ENCODE measurements at regions not wholly inside any gene's neighbourhood (a gene's known extent, or its start where the extent isn't known, plus 50 kb on each side); places are given as distances from the start of the nearest gene placed in this dataset.

- TF ChIP-seq, protein P1, sequence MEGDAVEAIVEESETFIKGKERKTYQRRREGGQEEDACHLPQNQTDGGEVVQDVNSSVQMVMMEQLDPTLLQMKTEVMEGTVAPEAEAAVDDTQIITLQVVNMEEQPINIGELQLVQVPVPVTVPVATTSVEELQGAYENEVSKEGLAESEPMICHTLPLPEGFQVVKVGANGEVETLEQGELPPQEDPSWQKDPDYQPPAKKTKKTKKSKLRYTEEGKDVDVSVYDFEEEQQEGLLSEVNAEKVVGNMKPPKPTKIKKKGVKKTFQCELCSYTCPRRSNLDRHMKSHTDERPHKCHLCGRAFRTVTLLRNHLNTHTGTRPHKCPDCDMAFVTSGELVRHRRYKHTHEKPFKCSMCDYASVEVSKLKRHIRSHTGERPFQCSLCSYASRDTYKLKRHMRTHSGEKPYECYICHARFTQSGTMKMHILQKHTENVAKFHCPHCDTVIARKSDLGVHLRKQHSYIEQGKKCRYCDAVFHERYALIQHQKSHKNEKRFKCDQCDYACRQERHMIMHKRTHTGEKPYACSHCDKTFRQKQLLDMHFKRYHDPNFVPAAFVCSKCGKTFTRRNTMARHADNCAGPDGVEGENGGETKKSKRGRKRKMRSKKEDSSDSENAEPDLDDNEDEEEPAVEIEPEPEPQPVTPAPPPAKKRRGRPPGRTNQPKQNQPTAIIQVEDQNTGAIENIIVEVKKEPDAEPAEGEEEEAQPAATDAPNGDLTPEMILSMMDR (IDR thresholded peaks at IDR 0.05; ENCODE audit: low read depth, low read length): no peak
- DNase-seq (ENCODE audit: extremely low read depth, low read depth): no peak
Observed at GRCh38 chr5:67997892-67998457, 217.6 kb upstream of the PIK3R1 start.

DNA sequence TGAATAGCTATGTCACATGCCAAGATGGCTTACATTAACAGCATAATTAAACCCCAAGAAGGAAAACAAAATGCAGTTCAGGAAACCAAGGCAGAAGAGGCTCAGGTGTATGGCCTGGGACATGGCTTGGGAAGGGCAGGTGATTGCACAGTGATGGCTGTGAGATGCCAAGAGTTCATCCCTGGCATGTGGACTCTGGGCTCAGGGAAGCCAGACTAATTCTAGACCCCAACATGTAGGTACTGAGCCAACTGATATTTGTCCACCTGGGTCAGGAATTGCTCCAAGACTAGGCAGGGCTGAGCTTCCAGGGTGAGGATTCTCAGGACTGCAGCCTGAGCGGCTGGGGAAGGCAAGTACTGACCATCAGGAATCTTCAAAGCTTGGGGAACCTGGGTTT lies 218.4 kb upstream of the PIK3R1 start:
- TF ChIP-seq, protein P1 (IDR thresholded peaks at IDR 0.05; ENCODE audit: low read depth, low read length): no peak
- DNase-seq (ENCODE audit: extremely low read depth, low read depth): no peak

DNA sequence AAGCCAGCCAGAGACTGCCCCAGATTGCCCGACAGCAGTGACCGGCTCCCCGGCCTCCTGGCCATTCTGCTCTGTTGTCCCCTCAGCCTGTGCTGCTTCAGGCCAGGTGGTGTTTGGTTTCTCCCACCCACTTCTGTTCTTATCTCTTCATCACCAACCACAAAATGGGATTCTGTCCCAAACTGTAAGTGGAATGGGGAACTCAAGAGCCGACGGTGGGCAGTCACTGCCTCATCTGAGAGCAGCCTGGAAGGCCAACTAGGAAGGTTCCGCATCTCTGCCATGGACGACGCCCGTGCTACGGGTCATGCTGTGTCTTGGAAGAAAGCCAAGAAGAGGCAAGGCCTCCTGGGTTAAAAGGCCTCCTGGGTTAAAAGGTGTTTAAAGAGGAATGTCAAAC lies 219.0 kb upstream of the PIK3R1 start:
- no peak for DNase-seq (ENCODE audit: extremely low read depth, low read depth)
- TF ChIP-seq, protein P1 (IDR thresholded peaks at IDR 0.05; ENCODE audit: low read depth, low read length): no peak

DNA sequence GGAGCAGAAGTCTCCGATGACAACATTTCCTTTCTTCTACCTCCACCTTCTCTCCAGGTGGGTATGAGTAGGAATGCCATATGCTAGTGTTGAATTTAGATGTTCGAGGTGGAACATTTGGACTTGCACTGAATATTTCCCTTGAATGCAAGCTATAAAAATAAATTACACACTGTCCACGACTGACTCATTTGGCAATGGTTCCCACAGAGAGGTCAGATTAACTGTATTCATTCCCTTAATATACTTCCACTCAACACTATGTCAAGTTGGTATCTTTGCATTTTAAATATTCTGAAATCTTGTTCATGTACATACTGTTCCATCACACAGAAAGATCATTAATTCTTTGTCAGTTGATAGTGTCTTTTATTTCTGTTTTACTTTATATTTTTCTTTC lies 222.6 kb upstream of the PIK3R1 start:
- DNase-seq (ENCODE audit: extremely low read depth, low read depth): no peak
- TF ChIP-seq, protein P1 (IDR thresholded peaks at IDR 0.05; ENCODE audit: low read depth, low read length): no peak

DNA sequence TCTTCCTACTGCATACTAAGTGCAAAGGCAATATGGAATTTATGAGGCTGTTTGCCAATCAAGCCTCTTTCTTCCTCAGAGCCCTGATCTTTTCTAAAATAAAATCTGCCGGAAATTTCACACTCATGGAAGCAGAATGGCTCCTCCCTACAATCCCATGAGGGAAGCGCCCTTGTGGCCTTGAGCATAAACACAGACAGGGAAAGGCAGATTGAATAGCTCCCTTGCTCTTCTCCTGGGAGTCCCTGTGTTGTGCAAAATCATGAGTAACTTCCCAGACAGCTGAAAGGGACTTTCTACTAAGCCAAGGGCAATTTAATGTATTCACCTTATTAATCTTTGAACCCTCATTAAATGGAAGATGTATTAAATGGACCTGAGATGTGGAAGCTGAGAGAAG lies 226.1 kb upstream of the PIK3R1 start:
- TF ChIP-seq, protein P1 (IDR thresholded peaks at IDR 0.05; ENCODE audit: low read depth, low read length): no peak
- no peak for DNase-seq (ENCODE audit: extremely low read depth, low read depth)

- TF ChIP-seq, protein P1 (IDR thresholded peaks at IDR 0.05; ENCODE audit: low read depth, low read length): no peak
Observed at GRCh38 chr5:67986761-67987160, 228.8 kb upstream of the PIK3R1 start.

DNA sequence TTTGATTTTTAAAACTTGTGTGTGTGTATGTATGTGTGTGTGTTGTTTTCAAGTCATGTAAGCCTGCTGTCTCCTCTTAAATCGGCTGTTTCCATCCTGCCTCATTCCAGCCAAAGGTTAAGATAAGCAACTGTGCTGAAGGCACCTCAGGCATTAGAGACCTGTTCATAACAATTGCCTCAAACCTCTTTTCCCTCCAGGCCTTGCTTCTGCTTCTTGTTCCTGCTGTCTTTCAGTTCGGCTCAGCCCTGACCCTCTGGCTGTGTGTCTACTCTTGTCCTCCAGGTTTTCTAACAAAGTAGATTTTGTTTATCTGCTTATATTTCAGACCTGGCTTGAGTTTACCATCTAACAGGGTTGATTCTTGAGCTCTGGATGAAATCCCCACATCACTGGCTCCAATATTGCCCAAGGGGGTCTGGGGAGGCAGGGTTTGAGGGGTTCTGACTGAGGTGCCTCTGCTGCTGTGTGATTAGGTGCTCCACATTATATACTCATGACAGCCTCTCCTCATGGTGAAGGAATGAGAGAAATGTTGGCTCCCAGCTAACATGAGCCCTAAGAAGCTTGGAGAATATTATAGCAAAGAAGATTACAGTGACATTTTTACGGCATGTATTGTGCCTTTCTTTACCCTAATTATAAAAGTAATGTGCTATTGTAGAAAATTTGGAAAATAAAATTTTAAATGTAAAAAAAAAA lies 229.7 kb upstream of the PIK3R1 start:
- TF ChIP-seq, protein P1 (IDR thresholded peaks at IDR 0.05; ENCODE audit: low read depth, low read length): no peak
- no peak for DNase-seq (ENCODE audit: extremely low read depth, low read depth)

More at GRCh38 chr5:67986761-67987160, 228.8 kb upstream of the PIK3R1 start:
- no peak for DNase-seq (ENCODE audit: extremely low read depth, low read depth)

Data from AG09319 (cell line).